ENCODE measurements at regions not wholly inside any gene's neighbourhood (a gene's known extent, or its start where the extent isn't known, plus 50 kb on each side); places are given as distances from the start of the nearest gene placed in this dataset.

DNA sequence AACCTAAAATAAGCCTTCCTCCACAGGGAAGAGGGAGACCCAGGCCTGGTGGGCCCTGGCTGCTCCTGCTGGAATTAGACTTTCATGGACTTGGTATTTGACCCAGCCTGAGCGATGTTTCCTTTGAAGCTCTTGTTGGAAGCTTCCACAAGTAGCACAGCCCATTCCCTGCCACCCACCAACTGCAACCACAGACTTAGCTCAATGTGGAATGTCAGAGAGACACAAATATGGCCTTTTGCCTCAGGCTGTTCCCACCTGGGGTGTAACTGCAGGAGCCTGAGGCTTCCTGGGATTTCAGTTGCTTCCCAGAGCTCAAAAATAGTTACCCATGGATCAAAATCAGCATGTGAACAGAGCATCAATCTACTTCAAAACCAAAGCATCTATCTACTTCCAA, 70.3 kb upstream of the LHFPL2 start:
- H3K4me1 Mint-ChIP-seq = peaks cover 20% of the 10 kb centered on the region
- H2AFZ ChIP-seq = no peak overlapping the region
- H3K27ac Mint-ChIP-seq = no peak overlapping the region
- H3K27ac ChIP-seq (ENCODE audit: low read depth) = no peak overlapping the region
- DNase-seq (ENCODE audit: low spot score) = peak; percentile 12
- H3K79me2 ChIP-seq (replicated peaks; ENCODE audit: insufficient read depth) = no peaks in the 10 kb centered on the region
- H3K4me2 ChIP-seq = no peak overlapping the region
- ATAC-seq = peak; percentile 28; the same call in 2 of the 3 replicates
- H3K4me3 Mint-ChIP-seq = no peak overlapping the region
- TF ChIP-seq, protein P1, sequence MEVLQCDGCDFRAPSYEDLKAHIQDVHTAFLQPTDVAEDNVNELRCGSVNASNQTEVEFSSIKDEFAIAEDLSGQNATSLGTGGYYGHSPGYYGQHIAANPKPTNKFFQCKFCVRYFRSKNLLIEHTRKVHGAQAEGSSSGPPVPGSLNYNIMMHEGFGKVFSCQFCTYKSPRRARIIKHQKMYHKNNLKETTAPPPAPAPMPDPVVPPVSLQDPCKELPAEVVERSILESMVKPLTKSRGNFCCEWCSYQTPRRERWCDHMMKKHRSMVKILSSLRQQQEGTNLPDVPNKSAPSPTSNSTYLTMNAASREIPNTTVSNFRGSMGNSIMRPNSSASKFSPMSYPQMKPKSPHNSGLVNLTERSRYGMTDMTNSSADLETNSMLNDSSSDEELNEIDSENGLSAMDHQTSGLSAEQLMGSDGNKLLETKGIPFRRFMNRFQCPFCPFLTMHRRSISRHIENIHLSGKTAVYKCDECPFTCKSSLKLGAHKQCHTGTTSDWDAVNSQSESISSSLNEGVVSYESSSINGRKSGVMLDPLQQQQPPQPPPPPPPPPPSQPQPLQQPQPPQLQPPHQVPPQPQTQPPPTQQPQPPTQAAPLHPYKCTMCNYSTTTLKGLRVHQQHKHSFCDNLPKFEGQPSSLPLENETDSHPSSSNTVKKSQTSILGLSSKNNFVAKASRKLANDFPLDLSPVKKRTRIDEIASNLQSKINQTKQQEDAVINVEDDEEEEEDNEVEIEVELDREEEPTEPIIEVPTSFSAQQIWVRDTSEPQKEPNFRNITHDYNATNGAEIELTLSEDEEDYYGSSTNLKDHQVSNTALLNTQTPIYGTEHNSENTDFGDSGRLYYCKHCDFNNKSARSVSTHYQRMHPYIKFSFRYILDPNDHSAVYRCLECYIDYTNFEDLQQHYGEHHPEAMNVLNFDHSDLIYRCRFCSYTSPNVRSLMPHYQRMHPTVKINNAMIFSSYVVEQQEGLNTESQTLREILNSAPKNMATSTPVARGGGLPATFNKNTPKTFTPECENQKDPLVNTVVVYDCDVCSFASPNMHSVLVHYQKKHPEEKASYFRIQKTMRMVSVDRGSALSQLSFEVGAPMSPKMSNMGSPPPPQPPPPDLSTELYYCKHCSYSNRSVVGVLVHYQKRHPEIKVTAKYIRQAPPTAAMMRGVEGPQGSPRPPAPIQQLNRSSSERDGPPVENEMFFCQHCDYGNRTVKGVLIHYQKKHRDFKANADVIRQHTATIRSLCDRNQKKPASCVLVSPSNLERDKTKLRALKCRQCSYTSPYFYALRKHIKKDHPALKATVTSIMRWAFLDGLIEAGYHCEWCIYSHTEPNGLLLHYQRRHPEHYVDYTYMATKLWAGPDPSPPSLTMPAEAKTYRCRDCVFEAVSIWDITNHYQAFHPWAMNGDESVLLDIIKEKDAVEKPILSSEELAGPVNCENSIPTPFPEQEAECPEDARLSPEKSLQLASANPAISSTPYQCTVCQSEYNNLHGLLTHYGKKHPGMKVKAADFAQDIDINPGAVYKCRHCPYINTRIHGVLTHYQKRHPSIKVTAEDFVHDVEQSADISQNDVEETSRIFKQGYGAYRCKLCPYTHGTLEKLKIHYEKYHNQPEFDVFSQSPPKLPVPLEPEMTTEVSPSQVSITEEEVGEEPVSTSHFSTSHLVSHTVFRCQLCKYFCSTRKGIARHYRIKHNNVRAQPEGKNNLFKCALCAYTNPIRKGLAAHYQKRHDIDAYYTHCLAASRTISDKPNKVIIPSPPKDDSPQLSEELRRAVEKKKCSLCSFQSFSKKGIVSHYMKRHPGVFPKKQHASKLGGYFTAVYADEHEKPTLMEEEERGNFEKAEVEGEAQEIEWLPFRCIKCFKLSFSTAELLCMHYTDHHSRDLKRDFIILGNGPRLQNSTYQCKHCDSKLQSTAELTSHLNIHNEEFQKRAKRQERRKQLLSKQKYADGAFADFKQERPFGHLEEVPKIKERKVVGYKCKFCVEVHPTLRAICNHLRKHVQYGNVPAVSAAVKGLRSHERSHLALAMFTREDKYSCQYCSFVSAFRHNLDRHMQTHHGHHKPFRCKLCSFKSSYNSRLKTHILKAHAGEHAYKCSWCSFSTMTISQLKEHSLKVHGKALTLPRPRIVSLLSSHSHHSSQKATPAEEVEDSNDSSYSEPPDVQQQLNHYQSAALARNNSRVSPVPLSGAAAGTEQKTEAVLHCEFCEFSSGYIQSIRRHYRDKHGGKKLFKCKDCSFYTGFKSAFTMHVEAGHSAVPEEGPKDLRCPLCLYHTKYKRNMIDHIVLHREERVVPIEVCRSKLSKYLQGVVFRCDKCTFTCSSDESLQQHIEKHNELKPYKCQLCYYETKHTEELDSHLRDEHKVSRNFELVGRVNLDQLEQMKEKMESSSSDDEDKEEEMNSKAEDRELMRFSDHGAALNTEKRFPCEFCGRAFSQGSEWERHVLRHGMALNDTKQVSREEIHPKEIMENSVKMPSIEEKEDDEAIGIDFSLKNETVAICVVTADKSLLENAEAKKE (CRISPR knock-in tag; IDR thresholded peaks at IDR 0.05) = no peak
- TF ChIP-seq, protein P2, sequence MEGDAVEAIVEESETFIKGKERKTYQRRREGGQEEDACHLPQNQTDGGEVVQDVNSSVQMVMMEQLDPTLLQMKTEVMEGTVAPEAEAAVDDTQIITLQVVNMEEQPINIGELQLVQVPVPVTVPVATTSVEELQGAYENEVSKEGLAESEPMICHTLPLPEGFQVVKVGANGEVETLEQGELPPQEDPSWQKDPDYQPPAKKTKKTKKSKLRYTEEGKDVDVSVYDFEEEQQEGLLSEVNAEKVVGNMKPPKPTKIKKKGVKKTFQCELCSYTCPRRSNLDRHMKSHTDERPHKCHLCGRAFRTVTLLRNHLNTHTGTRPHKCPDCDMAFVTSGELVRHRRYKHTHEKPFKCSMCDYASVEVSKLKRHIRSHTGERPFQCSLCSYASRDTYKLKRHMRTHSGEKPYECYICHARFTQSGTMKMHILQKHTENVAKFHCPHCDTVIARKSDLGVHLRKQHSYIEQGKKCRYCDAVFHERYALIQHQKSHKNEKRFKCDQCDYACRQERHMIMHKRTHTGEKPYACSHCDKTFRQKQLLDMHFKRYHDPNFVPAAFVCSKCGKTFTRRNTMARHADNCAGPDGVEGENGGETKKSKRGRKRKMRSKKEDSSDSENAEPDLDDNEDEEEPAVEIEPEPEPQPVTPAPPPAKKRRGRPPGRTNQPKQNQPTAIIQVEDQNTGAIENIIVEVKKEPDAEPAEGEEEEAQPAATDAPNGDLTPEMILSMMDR (conservative IDR thresholded peaks at IDR 0.05; ENCODE audit: low read depth in 2 of 2) = no peak
- TF ChIP-seq EZH2 (IDR thresholded peaks at IDR 0.05; ENCODE audit: low read depth, unreplicated experiment) (no peak), ZNF114 (CRISPR knock-in tag; IDR thresholded peaks at IDR 0.05) (no peak), ZNF331 (CRISPR knock-in tag; IDR thresholded peaks at IDR 0.05; ENCODE audit: low read depth) (no peak), JUNB (IDR thresholded peaks at IDR 0.05; ENCODE audit: unreplicated experiment) (no peak), NANOG (IDR thresholded peaks at IDR 0.05; ENCODE audit: borderline replicate concordance) (no peak), CREB1 (CRISPR knock-in tag; IDR thresholded peaks at IDR 0.05; ENCODE audit: low read depth) (no peak), EZH2phosphoT487 (IDR thresholded peaks at IDR 0.05; ENCODE audit: unreplicated experiment) (no peak), STAT1 (IDR thresholded peaks at IDR 0.05; ENCODE audit: unreplicated experiment) (no peak), POLR2AphosphoS5 (IDR thresholded peaks at IDR 0.05; ENCODE audit: low read depth) (no peak)
- TF ChIP-seq, protein P3, sequence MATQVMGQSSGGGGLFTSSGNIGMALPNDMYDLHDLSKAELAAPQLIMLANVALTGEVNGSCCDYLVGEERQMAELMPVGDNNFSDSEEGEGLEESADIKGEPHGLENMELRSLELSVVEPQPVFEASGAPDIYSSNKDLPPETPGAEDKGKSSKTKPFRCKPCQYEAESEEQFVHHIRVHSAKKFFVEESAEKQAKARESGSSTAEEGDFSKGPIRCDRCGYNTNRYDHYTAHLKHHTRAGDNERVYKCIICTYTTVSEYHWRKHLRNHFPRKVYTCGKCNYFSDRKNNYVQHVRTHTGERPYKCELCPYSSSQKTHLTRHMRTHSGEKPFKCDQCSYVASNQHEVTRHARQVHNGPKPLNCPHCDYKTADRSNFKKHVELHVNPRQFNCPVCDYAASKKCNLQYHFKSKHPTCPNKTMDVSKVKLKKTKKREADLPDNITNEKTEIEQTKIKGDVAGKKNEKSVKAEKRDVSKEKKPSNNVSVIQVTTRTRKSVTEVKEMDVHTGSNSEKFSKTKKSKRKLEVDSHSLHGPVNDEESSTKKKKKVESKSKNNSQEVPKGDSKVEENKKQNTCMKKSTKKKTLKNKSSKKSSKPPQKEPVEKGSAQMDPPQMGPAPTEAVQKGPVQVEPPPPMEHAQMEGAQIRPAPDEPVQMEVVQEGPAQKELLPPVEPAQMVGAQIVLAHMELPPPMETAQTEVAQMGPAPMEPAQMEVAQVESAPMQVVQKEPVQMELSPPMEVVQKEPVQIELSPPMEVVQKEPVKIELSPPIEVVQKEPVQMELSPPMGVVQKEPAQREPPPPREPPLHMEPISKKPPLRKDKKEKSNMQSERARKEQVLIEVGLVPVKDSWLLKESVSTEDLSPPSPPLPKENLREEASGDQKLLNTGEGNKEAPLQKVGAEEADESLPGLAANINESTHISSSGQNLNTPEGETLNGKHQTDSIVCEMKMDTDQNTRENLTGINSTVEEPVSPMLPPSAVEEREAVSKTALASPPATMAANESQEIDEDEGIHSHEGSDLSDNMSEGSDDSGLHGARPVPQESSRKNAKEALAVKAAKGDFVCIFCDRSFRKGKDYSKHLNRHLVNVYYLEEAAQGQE (IDR thresholded peaks at IDR 0.05; ENCODE audit: unreplicated experiment) = no peak
- TF ChIP-seq, protein P4, sequence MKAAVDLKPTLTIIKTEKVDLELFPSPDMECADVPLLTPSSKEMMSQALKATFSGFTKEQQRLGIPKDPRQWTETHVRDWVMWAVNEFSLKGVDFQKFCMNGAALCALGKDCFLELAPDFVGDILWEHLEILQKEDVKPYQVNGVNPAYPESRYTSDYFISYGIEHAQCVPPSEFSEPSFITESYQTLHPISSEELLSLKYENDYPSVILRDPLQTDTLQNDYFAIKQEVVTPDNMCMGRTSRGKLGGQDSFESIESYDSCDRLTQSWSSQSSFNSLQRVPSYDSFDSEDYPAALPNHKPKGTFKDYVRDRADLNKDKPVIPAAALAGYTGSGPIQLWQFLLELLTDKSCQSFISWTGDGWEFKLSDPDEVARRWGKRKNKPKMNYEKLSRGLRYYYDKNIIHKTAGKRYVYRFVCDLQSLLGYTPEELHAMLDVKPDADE (IDR thresholded peaks at IDR 0.05) = no peak
- no peaks in the 10 kb centered on the region for H3K27me3 ChIP-seq (ENCODE audit: insufficient read depth)
- no peaks in the 10 kb centered on the region for H3K4me1 ChIP-seq (ENCODE audit: insufficient read depth)
- no peaks in the 10 kb centered on the region for H3K9me3 Mint-ChIP-seq
- 0 out of 2 replicates have a peak, but pooled peaks cover 3% of the 10 kb centered on the region for H3F3A ChIP-seq (replicated peaks; ENCODE audit: low read depth)
- H3K4me3 ChIP-seq = no peak overlapping the region
- H3K9me2 ChIP-seq (ENCODE audit: insufficient read depth) = no peaks in the 10 kb centered on the region
- peaks cover 8% of the 10 kb centered on the region for H3K27me3 Mint-ChIP-seq (ENCODE audit: insufficient read depth, low read depth, poor library complexity)
- H3K36me3 ChIP-seq (ENCODE audit: insufficient read depth) = no peaks in the 10 kb centered on the region
- no peaks in the 10 kb centered on the region for H3K36me3 Mint-ChIP-seq (ENCODE audit: low read depth)
- H4K20me1 ChIP-seq (replicated peaks; ENCODE audit: insufficient read depth) = no peaks in the 10 kb centered on the region

Measured in GM23338 (cell line).